SK-MEL-5 (cell line): ENCODE measurements at regions not wholly inside any gene's neighbourhood (a gene's known extent, or its start where the extent isn't known, plus 50 kb on each side); places are given as distances from the start of the nearest gene placed in this dataset.

ENCODE experiments used
- DNase-seq: peaks from one replicate; pipeline ENCODE4 v3.0.0-alpha.2; 2016; ENCODE audit warnings: low read depth, low spot score
- in situ Hi-C: cut with HindIII; loops from 2 replicates; pipeline ENCODE4 v1.10.0; 2016; ENCODE audit warnings: low sequenced_read_pairs, high pct_unique_total_duplicates, low pct_unique_long_range_greater_than_20kb

DNA sequence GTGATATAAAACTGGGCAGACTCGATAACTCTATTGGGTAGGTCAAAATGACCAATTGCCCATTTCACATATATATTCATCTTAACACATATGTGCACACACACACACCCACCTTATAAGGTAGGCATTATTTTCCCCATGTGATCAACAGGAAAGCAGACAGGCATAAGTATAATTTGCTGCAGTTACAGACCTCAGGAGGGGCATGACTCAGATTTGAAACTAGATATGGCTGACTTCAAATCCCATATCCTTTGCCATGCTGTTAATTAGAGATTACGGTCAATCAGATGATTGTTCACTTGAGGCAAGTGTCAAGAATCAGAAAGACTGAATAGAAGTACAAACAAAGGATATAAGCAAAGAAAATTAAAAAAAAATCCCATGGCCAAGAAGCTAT is 910.6 kb downstream of the NTRK3 start:
- no peak for DNase-seq
- in situ Hi-C loops: no loop called here

DNA sequence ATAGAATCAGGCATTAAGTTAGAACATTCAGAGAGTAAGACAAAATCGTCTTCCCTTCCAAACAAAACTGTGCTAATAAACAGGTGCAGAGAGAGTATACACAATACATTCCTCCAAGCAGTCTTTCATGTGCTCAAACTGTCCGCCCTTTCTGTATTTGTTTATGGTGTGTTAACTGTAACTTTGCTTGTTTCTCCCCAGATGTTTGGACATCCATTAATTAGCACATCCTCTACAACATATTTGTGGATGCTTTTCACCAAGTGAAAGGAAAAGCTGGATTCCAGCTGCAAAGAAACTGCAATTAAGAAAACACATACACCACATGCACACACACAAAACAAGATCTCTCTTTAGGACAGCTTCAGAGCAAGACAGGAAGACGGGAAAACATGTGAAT is 912.6 kb downstream of the NTRK3 start:
- in situ Hi-C loops: no loop called here
- DNase-seq: no peak

DNA sequence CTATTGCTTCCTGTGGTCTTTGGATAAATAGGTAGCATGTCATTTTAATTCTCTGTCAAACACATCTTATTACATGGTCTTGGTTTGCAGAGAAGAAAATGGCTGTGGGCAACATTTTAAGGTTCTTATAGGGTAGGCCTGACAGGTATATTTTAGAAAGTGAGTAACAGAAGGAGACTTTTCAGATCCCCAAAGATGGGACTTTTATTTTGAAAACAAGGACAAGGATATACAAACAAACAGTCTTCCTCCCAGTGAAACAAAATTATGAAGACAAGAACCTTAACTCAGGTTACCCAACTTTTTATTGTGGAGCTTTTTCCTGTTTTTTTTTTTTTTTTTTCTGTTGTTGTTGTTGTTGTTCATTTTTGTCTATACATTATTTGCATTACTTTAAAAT is 916.2 kb downstream of the NTRK3 start:
- in situ Hi-C loops: no loop called here
- no peak for DNase-seq

DNA sequence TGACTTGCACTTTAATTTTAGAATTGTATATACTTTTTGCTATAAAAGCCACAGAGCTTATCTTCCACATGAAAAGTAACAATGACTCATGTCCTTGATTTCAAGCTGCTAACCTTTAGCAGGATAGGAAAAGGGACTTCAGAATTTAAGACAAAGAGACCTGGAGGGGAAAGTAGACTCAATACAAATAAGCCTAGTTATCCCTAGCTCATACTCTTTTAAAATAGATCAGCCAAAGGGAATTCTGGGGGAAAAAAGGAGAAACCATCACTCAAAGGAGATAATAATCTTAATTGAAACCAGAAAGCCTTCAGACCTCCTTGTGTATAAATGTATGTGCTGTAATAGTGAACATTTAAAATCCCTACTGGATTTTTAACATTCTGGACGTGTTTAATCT is 930.3 kb downstream of the NTRK3 start:
- no peak for DNase-seq
- in situ Hi-C loops: no loop called here

DNA sequence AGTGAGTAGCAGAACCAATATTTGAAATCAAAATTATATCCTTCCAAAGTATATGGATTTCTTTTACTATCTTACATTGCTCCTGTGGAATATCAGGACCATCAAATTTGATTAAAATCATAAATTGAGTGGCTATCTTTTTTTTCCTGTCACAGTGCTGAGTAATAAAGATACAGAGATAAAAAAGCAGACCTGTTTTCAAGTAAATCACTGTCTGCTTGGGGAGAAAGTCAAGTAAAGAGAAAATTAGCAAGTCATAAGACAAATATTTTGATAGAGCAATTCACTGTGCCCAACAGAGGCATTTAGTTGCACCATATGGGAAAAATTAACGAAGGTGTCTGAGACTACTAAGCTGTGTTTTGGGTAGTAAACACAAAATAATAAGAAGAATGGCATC is 933.7 kb downstream of the NTRK3 start:
- no peak for DNase-seq
- in situ Hi-C loops: no loop called here

GRCh38 chr15:87322265-87322664 is 934.3 kb downstream of the NTRK3 start:
- no peak for DNase-seq
- in situ Hi-C loops: no loop called here

DNA sequence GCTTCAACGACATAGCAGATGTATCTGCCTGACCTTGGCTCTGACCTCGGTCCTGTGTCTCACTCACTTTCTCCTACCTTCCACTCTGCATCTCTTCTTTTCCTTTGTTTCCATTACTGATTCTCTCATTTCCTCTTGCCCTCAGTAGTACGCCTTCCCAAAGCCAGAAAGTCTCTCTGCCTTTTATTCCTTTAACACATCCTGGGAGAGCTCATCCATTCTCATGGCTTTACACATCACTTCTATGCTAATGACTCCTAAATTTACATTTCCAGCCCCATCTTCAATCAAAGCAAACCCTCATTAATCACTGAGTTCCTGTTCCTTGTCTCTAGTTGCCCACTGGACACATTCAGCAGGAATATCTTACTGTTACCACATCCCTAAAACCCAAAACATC is 938.6 kb downstream of the NTRK3 start:
- DNase-seq: no peak
- in situ Hi-C loops: no loop called here

- in situ Hi-C loops: no loop called here
- no peak for DNase-seq
Measured at GRCh38 chr15:87312221-87312620, 944.3 kb downstream of the NTRK3 start.

DNA sequence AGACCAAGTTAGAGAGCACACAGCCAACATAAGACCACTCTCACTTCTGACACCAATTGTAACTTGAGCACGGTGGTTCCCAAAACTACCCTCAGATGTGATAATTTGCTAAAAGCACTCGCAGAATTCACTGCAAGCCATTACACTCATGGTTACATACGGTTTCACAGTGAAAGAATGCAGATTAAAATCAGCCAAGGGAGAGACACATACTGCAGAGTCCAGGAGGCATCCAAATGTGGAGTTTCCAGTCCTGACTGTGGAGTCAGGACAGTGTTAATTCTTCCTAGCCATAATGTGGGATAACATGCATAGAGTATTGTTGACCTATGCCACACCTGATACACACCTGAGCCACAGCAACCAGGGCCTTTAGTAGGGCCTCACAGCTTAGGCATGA is 956.4 kb downstream of the NTRK3 start:
- no peak for DNase-seq
- in situ Hi-C loops: no loop called here

GRCh38 chr15:87294854-87295253 is 961.7 kb downstream of the NTRK3 start:
- no peak for DNase-seq
- in situ Hi-C loops: no loop called here

DNA sequence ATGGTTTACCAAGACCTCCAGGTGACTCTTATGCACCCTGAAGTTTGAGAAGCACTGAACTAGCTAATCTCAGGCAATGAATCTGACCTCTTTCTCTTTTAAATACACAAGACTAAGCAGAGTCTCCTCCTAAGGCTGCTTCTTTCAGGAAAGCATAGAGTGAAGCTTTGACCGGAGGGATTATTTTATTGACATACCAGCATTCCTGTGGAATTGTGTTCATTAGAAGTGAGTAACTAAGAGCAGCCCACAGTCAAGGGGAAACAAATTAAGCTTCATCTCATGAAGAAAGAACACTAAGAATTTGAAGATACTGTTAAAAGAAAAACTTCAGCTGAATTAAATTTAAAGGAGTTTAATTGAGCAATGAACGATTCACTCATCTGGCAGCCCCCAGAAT is 963.5 kb downstream of the NTRK3 start:
- in situ Hi-C loops: no loop called here
- no peak for DNase-seq

GRCh38 chr15:87287156-87287555 is 969.4 kb downstream of the NTRK3 start:
- in situ Hi-C loops: no loop called here
- DNase-seq: no peak

- in situ Hi-C loops: no loop called here
- DNase-seq: no peak
Measured at GRCh38 chr15:87269566-87269965, 987.0 kb downstream of the NTRK3 start.

DNA sequence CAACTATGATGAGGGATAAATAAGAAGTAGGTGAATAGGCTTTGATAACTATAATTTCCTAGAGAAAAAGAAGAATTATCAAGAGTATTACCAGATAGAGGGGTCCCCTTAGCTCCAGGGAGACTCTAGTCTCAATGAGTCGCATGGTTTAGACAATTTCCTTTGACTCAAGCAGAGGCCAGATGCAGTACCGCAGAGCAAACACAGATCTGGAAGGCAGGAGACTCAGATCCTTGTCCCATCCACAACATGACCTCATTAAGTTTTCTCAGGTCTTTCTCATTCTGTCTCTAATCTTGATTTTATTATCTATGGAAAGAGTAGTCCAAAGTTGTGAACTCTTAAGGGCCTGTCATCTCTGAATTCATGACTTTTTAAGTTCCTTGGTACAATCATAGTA is 987.9 kb downstream of the NTRK3 start:
- DNase-seq: no peak
- in situ Hi-C loops: no loop called here

DNA sequence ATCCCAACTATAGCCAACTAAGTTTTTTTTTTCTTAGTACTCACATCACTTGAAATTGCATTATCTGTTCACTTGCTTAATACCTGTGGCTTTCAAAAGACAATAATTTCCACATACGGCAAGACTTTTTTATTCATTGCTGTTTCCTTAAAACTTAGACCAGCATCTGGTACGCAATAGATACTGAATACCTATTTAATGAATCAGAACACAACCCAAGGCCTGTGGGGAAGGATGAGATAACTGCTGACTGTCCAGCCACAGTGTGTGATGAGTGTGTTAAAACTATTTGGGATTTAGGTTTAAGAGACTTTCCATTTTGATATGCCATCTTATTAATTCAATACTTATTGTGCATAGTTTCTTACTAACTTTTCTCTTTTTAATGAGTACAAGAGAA is 988.7 kb downstream of the NTRK3 start:
- in situ Hi-C loops: no loop called here
- no peak for DNase-seq

- no peak for DNase-seq
- in situ Hi-C loops: no loop called here
Measured at GRCh38 chr15:87263871-87264270, 992.7 kb downstream of the NTRK3 start.

GRCh38 chr15:87263296-87263695 is 993.2 kb downstream of the NTRK3 start:
- in situ Hi-C loops: no loop called here
- DNase-seq: no peak

GRCh38 chr15:87245592-87245991 is 1010.9 kb downstream of the NTRK3 start:
- no peak for DNase-seq
- in situ Hi-C loops: no loop called here

DNA sequence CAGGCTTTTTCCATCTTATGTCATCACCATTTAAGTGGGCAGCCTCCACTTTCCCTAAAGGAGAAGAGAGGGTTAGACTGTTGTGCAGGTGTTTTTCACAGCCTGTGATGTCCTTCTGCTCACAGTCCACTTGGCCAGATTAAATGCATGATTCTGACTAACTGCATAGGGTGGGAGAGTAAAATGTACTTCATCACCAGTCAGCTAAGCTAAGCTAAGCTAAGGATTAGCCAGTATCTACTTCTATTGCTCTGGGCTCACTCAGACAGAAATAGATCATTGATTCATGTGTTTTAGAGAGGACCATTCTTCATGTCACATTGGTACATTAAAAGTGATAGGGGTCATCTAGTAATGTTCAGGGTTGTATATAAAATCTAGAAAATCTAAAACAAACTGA is 1013.1 kb downstream of the NTRK3 start:
- in situ Hi-C loops: no loop called here
- no peak for DNase-seq

- DNase-seq: no peak
- in situ Hi-C loops: no loop called here
Measured at GRCh38 chr15:87239582-87240230, 1016.8 kb downstream of the NTRK3 start.
